AG04450 (cell line): ENCODE measurements at regions not wholly inside any gene's neighbourhood (a gene's known extent, or its start where the extent isn't known, plus 50 kb on each side); places are given as distances from the start of the nearest gene placed in this dataset.
A peak's percentile ranks its signal among the peaks of the same experiment; 100 is the strongest.

Experiments
- CTCF ChIA-PET: fragments of 300-600, 350-600 bp; formaldehyde crosslinking; extraction: SDS; loops from one replicate; lab custom pipeline; 2022; ENCODE audit warnings: antibody characterized with exemption, inconsistent platforms; lab: Charles Lee
- POLR2A ChIA-PET: fragments of 350-600 bp; formaldehyde crosslinking; extraction: SDS; loops from one replicate; lab custom pipeline; 2021; ENCODE audit warnings: antibody characterized with exemption, inconsistent platforms; lab: Yijun Ruan, JAX
- DNase-seq: peaks from one replicate; pipeline ENCODE4 v3.0.0-alpha.2; 2011; ENCODE audit warnings: low read depth, low spot score
- H3K27ac ChIP-seq: one replicate; pipeline ENCODE4 v1.5.1; 2012; ENCODE audit warnings: low read depth, low read length, control low read depth
- H3K27me3 ChIP-seq: one replicate; pipeline ENCODE4 v1.6.0; 2012; ENCODE audit warnings: low read length; ENCODE audit not compliant: control insufficient read depth, insufficient read depth
- H3K4me3 ChIP-seq: 2 replicates; pipeline ENCODE4 v1.5.1; 2011; ENCODE audit warnings: mild to moderate bottlenecking, low read depth, low read length, control low read depth
- H3K9me3 ChIP-seq: 2 replicates; pipeline ENCODE4 v1.5.1; 2012; ENCODE audit warnings: low read length; ENCODE audit not compliant: control insufficient read depth, insufficient read depth
- TF ChIP-seq, protein P1 (sequence below): IDR thresholded peaks from 2 replicates; pipeline ENCODE4 v1.5.1; 2011; ENCODE audit warnings: low read depth, low read length, control low read depth, inconsistent platforms

DNA sequence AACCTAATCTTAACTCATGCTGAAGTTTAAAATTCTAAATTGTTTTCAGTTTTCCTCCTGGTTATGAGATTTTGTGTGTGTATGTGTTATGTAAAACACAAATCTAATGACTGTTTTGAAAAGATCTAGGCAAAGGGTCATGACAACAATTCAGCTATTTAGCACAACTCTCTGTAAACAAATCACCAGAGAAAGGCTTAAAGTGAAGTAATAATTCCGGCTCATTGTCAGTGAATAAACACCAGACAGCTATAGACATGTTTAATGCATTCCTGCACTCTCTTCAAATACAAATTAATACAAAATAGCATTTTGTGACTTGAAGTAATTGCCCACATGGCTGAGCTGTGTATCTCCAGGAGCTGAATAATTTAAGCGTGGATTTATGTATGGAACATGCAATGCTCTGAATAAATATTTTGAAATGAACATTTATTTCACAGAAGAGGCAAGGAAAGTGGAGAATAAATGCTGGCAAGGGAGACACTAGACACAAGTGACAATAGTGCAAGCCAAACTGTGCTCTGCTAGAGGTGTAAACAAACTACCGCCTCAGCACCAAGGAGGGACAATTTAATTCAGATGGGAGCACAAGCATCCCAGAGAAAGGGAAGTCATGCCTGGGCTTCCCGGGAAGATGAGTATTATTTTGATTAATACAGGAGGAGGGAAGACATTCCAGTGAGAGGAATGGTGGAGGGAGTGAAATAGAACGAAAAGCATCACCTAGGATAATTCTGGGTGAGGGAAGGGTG, 133.6 kb upstream of the XPO1 start:
- H3K4me3 ChIP-seq, result no peak overlapping the region
- H3K9me3 ChIP-seq, result peaks cover 3% of the 10 kb centered on the region; the same call in 1 of the 2 replicates
- H3K27me3 ChIP-seq, result peaks cover 4% of the 10 kb centered on the region
- TF ChIP-seq, protein P1, sequence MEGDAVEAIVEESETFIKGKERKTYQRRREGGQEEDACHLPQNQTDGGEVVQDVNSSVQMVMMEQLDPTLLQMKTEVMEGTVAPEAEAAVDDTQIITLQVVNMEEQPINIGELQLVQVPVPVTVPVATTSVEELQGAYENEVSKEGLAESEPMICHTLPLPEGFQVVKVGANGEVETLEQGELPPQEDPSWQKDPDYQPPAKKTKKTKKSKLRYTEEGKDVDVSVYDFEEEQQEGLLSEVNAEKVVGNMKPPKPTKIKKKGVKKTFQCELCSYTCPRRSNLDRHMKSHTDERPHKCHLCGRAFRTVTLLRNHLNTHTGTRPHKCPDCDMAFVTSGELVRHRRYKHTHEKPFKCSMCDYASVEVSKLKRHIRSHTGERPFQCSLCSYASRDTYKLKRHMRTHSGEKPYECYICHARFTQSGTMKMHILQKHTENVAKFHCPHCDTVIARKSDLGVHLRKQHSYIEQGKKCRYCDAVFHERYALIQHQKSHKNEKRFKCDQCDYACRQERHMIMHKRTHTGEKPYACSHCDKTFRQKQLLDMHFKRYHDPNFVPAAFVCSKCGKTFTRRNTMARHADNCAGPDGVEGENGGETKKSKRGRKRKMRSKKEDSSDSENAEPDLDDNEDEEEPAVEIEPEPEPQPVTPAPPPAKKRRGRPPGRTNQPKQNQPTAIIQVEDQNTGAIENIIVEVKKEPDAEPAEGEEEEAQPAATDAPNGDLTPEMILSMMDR, result no peak
- ChIA-PET CTCF (interaction anchor here (0.5 to 1.9 kb wide), 4 partner anchors 9 to 135 kb away, joined by 3 to 10 read pairs (median 4); partner anchors contain the start of gene XPO1), POLR2A (no interaction called here)
- no peak for DNase-seq
- no peak overlapping the region for H3K27ac ChIP-seq

DNA sequence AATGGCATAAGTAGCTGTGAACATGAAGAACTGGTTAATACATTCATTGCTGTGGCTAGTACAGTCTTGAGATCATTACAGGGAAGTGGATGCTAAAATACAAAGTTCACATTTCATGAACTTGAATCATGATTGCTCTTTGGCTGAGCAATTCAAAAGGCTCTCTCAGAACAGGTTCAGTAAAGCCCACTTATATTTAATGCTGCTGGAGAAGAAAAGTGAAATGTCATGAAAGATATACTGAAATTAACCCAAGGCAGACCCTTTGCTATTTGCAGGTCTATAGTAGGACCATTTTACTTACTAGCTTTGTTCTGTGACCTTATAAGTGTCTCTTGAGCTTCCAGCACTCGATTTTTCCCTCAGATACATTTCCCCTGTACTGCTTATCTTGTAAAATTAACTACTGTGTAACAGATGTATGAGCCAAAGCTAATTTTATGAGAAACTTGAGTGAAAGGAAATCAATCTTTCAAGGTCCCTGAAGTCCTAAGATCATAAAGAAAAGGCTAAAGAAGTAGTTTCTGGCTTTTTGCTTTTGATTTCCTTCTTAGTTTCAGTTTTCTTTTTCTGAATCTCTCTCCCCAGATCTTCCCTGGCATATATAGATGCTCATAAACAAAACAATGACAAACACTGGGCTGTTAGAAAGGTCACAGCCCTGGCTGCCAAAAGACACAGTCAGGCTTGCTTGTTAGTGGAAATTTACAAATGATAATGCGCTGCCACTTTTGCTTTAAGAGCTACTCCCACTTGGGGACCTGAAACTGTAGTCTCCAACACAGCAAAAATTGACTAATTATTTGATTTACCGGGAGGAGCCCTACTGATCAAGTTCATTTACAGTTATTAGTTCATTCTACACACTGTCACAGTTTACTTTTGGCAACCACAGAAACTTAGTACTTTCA, 132.7 kb upstream of the XPO1 start:
- H3K27ac ChIP-seq, result no peak overlapping the region
- ChIA-PET POLR2A (no interaction called here), CTCF (interaction anchor here (0.5 to 1.9 kb wide), 4 partner anchors 8 to 136 kb away, joined by 3 to 10 read pairs (median 4); partner anchors contain the start of gene XPO1)
- H3K9me3 ChIP-seq, result peaks cover 3% of the 10 kb centered on the region; the same call in 1 of the 2 replicates
- H3K4me3 ChIP-seq, result peak overlapping the region; percentile 38
- TF ChIP-seq, protein P1, result no peak
- no peak for DNase-seq
- H3K27me3 ChIP-seq, result peaks cover 4% of the 10 kb centered on the region

DNA sequence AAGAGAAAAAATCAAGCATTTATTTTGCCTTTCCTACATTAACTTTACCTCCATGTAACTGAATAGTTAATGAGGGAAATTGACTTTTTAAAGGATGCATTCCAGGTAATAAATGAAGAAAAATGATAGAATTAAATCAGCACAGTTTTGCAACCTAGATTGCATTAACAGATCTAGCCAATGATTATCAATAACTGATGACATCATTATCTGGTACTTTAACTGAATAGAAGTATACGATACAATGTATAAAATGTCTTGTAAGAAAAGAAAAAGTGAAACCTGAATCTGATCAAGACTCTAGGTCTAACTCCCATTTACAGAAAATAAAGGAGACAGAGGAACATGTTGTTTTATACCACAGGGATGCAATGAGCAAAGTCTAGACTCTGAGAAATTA, 126.0 kb upstream of the XPO1 start:
- TF ChIP-seq, protein P1, result no peak
- peaks cover 4% of the 10 kb centered on the region for H3K27me3 ChIP-seq
- ChIA-PET CTCF (no interaction called here), POLR2A (no interaction called here)
- no peak overlapping the region for H3K27ac ChIP-seq
- H3K4me3 ChIP-seq, result no peak overlapping the region
- DNase-seq, result no peak
- H3K9me3 ChIP-seq, result no peaks in the 10 kb centered on the region

DNA sequence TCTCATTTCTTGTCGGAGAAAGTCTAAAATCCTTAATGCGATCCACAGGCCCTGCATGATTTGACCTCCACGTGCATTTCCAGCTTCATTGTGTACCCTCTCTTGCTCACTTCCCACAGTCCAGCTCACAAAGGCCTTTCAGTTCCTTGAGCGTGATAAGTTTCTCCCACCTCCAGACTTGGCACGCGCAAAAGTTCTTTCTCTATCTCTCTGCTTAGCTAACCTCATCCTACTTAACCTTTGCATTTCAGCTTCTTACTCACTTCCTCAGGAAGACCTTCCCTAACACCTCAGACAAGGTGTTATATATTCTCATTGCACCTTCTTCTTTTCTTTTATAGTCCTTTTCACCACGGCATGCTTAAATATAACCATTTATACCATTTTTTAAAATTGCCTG, 124.8 kb upstream of the XPO1 start:
- peaks cover 4% of the 10 kb centered on the region for H3K27me3 ChIP-seq
- DNase-seq, result no peak
- ChIA-PET CTCF (interaction anchor here (0.8 kb wide), 1 partner anchor 8 kb away, joined by 3 read pairs; no protein-coding TSS in a partner anchor), POLR2A (no interaction called here)
- no peak overlapping the region for H3K27ac ChIP-seq
- TF ChIP-seq, protein P1, result no peak
- no peak overlapping the region for H3K4me3 ChIP-seq
- H3K9me3 ChIP-seq, result no peaks in the 10 kb centered on the region
